IMR-90 (cell line): ENCODE measurements at regions not wholly inside any gene's neighbourhood (a gene's known extent, or its start where the extent isn't known, plus 50 kb on each side); places are given as distances from the start of the nearest gene placed in this dataset.

ENCODE experiments used
- ATAC-seq: fragments of 200-7000 bp; cut with Tn5 transposase; 2 replicates; pipeline ENCODE4 v1.9.1; 2020; ENCODE audit warnings: low read depth, mild to moderate bottlenecking, moderate library complexity
- BruUV-seq: library from RNA; stranded (reverse); fragments of 400-500 nt; replicated peaks from 2 replicates; lab custom pipeline; 2021; lab: Mats Ljungman, UMichigan
- CTCF ChIA-PET: fragments of 300-600 bp; formaldehyde crosslinking; extraction: SDS; loops from one replicate; lab custom pipeline; 2021; ENCODE audit warnings: antibody characterized with exemption; lab: Yijun Ruan, JAX
- POLR2A ChIA-PET: fragments of 300-600 bp; sonication (Branson Sonifier 250); formaldehyde crosslinking; loops from one replicate; lab custom pipeline; 2022; ENCODE audit warnings: antibody characterized with exemption; ENCODE audit not compliant: unreplicated experiment; lab: Charles Lee
- DNase-seq: peaks from one replicate; pipeline ENCODE4 v3.0.0; 2013
- H2AFZ ChIP-seq: replicated peaks from 2 replicates; pipeline ENCODE3; 2013; ENCODE audit warnings: low read length, mild to moderate bottlenecking; ENCODE audit not compliant: poor library complexity
- H2AK5ac ChIP-seq: 2 replicates; pipeline ENCODE4 v1.6.1; 2013; ENCODE audit warnings: low read depth, low read length, inconsistent platforms
- H2AK9ac ChIP-seq: replicated peaks from 2 replicates; pipeline ENCODE3; 2013; ENCODE audit warnings: mild to moderate bottlenecking, low read depth, low read length, moderate library complexity; ENCODE audit not compliant: poor library complexity
- H2BK120ac ChIP-seq: 2 replicates; pipeline ENCODE4 v1.6.1; 2013; ENCODE audit warnings: low read depth, low read length, inconsistent platforms
- H2BK15ac ChIP-seq: 3 replicates; pipeline ENCODE4 v1.6.1; 2013; ENCODE audit warnings: low read depth, low read length, inconsistent platforms
- H2BK20ac ChIP-seq: 2 replicates; pipeline ENCODE4 v1.6.1; 2013; ENCODE audit warnings: low read depth, mild to moderate bottlenecking, inconsistent platforms, low read length, moderate library complexity
- H2BK5ac ChIP-seq: 2 replicates; pipeline ENCODE4 v1.6.1; 2013; ENCODE audit warnings: mild to moderate bottlenecking, low read depth, low read length, inconsistent platforms; ENCODE audit not compliant: poor library complexity, severe bottlenecking
- H3K14ac ChIP-seq: replicated peaks from 2 replicates; pipeline ENCODE4 v1.6.1; 2013; ENCODE audit warnings: low read depth, low read length, inconsistent platforms
- H3K18ac ChIP-seq: 2 replicates; pipeline ENCODE4 v1.6.1; 2013; ENCODE audit warnings: low read depth, low read length, control low read depth
- H3K23ac ChIP-seq: 2 replicates; pipeline ENCODE4 v1.6.1; 2013; ENCODE audit warnings: low read depth, low read length, inconsistent platforms
- H3K27ac ChIP-seq: 2 replicates; pipeline ENCODE4 v1.5.1; 2013; ENCODE audit warnings: mild to moderate bottlenecking, control low read depth, low read length; ENCODE audit not compliant: insufficient read depth
- H3K27me3 ChIP-seq: 2 replicates; pipeline ENCODE4 v1.6.1; 2013; ENCODE audit warnings: low read length; ENCODE audit not compliant: control insufficient read depth, insufficient read depth
- H3K36me3 ChIP-seq: 2 replicates; pipeline ENCODE4 v1.6.1; 2013; ENCODE audit warnings: low read length, mixed read lengths; ENCODE audit not compliant: control insufficient read depth, insufficient read depth
- H3K4ac ChIP-seq: 2 replicates; pipeline ENCODE4 v1.6.1; 2013; ENCODE audit warnings: low read depth, low read length, inconsistent platforms
- H3K4me1 ChIP-seq: 2 replicates; pipeline ENCODE4 v1.6.1; 2013; ENCODE audit warnings: low read length, mixed read lengths; ENCODE audit not compliant: control insufficient read depth, insufficient read depth
- H3K4me2 ChIP-seq: 2 replicates; pipeline ENCODE4 v1.6.1; 2013; ENCODE audit warnings: low read depth, mild to moderate bottlenecking, control low read depth, low read length, moderate library complexity
- H3K4me3 ChIP-seq: 2 replicates; pipeline ENCODE4 v1.5.1; 2013; ENCODE audit warnings: low read depth, mild to moderate bottlenecking, control low read depth, low read length, moderate library complexity; ENCODE audit not compliant: insufficient read depth
- H3K56ac ChIP-seq: 2 replicates; pipeline ENCODE4 v1.6.1; 2013; ENCODE audit warnings: low read length, inconsistent platforms; ENCODE audit not compliant: insufficient read depth; ENCODE audit errors: extremely low read depth
- H3K79me1 ChIP-seq, 2 experiments: 2 replicates each; pipeline ENCODE4 v1.6.1; 2013; ENCODE audit warnings: low read length in 2 of 2, inconsistent platforms in 1 of 2, low read depth in 1 of 2
- H3K9ac ChIP-seq: 2 replicates; pipeline ENCODE4 v1.6.1; 2013; ENCODE audit warnings: low read depth, low read length, control low read depth
- H3K9me1 ChIP-seq: 2 replicates; pipeline ENCODE4 v1.6.1; 2013; ENCODE audit warnings: low read length, inconsistent platforms; ENCODE audit not compliant: insufficient read depth
- H3K9me3 ChIP-seq: 2 replicates; pipeline ENCODE4 v1.6.1; 2013; ENCODE audit warnings: low read length; ENCODE audit not compliant: control insufficient read depth, insufficient read depth
- H4K20me1 ChIP-seq: 2 replicates; pipeline ENCODE4 v1.6.1; 2013; ENCODE audit warnings: low read length, inconsistent platforms; ENCODE audit not compliant: insufficient read depth
- H4K5ac ChIP-seq: 2 replicates; pipeline ENCODE4 v1.6.1; 2013; ENCODE audit warnings: mild to moderate bottlenecking, low read depth, low read length, control low read depth
- H4K8ac ChIP-seq, 2 experiments: 2 replicates each; pipeline ENCODE4 v1.6.1; 2013; ENCODE audit warnings: low read depth in 2 of 2, low read length in 2 of 2, control low read depth in 1 of 2, inconsistent platforms in 1 of 2
- H4K91ac ChIP-seq: 2 replicates; pipeline ENCODE4 v1.6.1; 2013; ENCODE audit warnings: low read depth, low read length, inconsistent platforms; ENCODE audit not compliant: insufficient read depth
- MAFK ChIP-seq: IDR thresholded peaks from 2 replicates; pipeline ENCODE4 v1.6.1; 2012; ENCODE audit warnings: low read depth, low read length, improper control_type of control experiment
- MAZ ChIP-seq: IDR thresholded peaks from 2 replicates; pipeline ENCODE4 v1.6.1; 2012; ENCODE audit warnings: low read depth, mild to moderate bottlenecking, low read length, improper control_type of control experiment, moderate library complexity, borderline replicate concordance
- WGBS, 2 experiments: methylation state at CpG; one replicate each; pipeline versions ENCODE4 v1.1.5 to v1.1.7; 2013; ENCODE audit warnings: missing lambda C conversion rate in 2 of 2; ENCODE audit not compliant: insufficient read length in 1 of 2; ENCODE audit errors: extremely low coverage in 2 of 2; 5-methylcytosine and 5-hydroxymethylcytosine counted together
- dilution Hi-C: fragments of 300-500 bp; cut with HindIII; formaldehyde crosslinking; loops from one replicate; pipeline ENCODE4 v1.14.3; 2018; ENCODE audit warnings: low sequenced_read_pairs; ENCODE audit not compliant: unreplicated experiment
- in situ Hi-C: fragments of 300-500 bp; cut with MboI; formaldehyde crosslinking; loops from 3 replicates; pipeline ENCODE4 v1.14.3; 2019; ENCODE audit warnings: low sequenced_read_pairs, inconsistent platforms, mixed read lengths
- intact Hi-C: fragments of 100-400 bp; cut with micrococcal nuclease; formaldehyde crosslinking; loops from 2 replicates; pipeline ENCODE4 v1.10.0; 2022
- TF ChIP-seq, protein P1 (sequence below): conservative IDR thresholded peaks from 2 replicates; pipeline ENCODE4 v1.5.1; 2012; ENCODE audit warnings: mild to moderate bottlenecking, low read depth, low read length, improper control_type of control experiment

- ATAC-seq (no peak), DNase-seq (no peak)
- Histone ChIP-seq H3K36me3 (no peaks in the 10 kb centered on the region), H3K79me1 (no peaks in the 10 kb centered on the region), H3K9ac (no peak overlapping the region), H2AK9ac (no peak overlapping the region), H3K56ac (no peak overlapping the region), H4K8ac (no peak overlapping the region), H2BK5ac (no peak overlapping the region), H3K4ac (no peak overlapping the region), H4K5ac (no peak overlapping the region), H3K4me2 (no peak overlapping the region), H4K20me1 (no peaks in the 10 kb centered on the region), H2BK15ac (no peak overlapping the region), H3K9me3 (no peaks in the 10 kb centered on the region), H3K27ac (no peak overlapping the region), H3K9me1 (peaks cover 3% of the 10 kb centered on the region; the same call in 1 of the 2 replicates), H2BK20ac (no peak overlapping the region), H3K27me3 (no peaks in the 10 kb centered on the region), H3K18ac (no peak overlapping the region), H2AK5ac (peak overlapping the region; percentile 37; the same call in 1 of the 2 replicates), H3K4me1 (no peaks in the 10 kb centered on the region; the same call in 1 of the 2 replicates), H4K91ac (no peak overlapping the region), H3K4me3 (no peak overlapping the region), H2BK120ac (no peak overlapping the region), H3K14ac (no peak overlapping the region), H2AFZ (no peak overlapping the region), H3K23ac (no peak overlapping the region)
- TF ChIP-seq MAZ: no peak
- peak; percentile 76 for TF ChIP-seq MAFK
- TF ChIP-seq, protein P1, sequence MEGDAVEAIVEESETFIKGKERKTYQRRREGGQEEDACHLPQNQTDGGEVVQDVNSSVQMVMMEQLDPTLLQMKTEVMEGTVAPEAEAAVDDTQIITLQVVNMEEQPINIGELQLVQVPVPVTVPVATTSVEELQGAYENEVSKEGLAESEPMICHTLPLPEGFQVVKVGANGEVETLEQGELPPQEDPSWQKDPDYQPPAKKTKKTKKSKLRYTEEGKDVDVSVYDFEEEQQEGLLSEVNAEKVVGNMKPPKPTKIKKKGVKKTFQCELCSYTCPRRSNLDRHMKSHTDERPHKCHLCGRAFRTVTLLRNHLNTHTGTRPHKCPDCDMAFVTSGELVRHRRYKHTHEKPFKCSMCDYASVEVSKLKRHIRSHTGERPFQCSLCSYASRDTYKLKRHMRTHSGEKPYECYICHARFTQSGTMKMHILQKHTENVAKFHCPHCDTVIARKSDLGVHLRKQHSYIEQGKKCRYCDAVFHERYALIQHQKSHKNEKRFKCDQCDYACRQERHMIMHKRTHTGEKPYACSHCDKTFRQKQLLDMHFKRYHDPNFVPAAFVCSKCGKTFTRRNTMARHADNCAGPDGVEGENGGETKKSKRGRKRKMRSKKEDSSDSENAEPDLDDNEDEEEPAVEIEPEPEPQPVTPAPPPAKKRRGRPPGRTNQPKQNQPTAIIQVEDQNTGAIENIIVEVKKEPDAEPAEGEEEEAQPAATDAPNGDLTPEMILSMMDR: no peak
- no TSS peak for BruUV-seq
- in situ Hi-C loops (no loop called here), intact Hi-C loops (no loop called here), dilution Hi-C loops (no loop called here)
- POLR2A ChIA-PET: no interaction called here
- 90% methylated on average over 1 of the region's 1 CpG; no CpG with 5 or more reads in 1 of the 2 experiments for WGBS, 2 experiments
- CTCF ChIA-PET: no interaction called here
Observed at GRCh38 chr6:14757418-14757817, 488.5 kb upstream of the JARID2 start.
